ENCODE measurements at regions not wholly inside any gene's neighbourhood (a gene's known extent, or its start where the extent isn't known, plus 50 kb on each side); places are given as distances from the start of the nearest gene placed in this dataset.

DNA sequence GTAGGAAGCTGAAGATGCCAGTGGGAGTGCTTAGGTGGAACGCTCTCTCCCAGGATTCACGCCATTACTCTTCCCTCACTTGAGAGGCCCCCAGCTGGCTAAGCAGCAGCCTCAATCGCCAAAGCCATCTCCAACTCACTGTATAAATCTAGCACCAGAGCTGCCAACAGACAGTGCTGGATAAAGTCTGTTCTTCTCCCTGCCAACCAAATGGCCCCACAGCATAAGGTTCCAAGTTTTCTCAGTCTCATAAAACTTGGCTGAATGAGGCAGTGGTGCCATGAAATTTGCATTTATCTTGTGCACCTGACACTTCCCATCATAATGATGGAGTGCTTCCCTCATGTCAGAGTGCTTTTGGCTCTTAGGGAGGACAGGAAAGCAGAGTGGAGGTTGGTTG, 428.2 kb upstream of the ETAA1 start:
- no peak overlapping the region for H3K4me3 ChIP-seq (ENCODE audit: control extremely low read depth in 1 of 5, extremely low read depth in 1 of 5, insufficient read depth in 1 of 5, low read depth in 2 of 5, low read length in 4 of 5)
- Mint-ChIP-seq H3K4me1 (no peaks in the 10 kb centered on the region), H3K27me3 (no peaks in the 10 kb centered on the region), H3K9me3 (ENCODE audit: insufficient read depth) (no peaks in the 10 kb centered on the region), H3K4me3 (no peak overlapping the region), H3K27ac (no peak overlapping the region)
- H3K4me2 ChIP-seq (replicated peaks; ENCODE audit: low read depth, low read length, poor library complexity, severe bottlenecking): no peak overlapping the region
- H3K9me3 ChIP-seq (ENCODE audit: control extremely low read depth in 1 of 3, control insufficient read depth in 2 of 3, insufficient read depth in 1 of 3, low read length in 2 of 3): no peaks in the 10 kb centered on the region
- no peaks in the 10 kb centered on the region for H3K79me2 ChIP-seq (ENCODE audit: control insufficient read depth, insufficient read depth, low read length)
- H3K36me3 ChIP-seq (replicated peaks in 1 of 2; ENCODE audit: control extremely low read depth in 1 of 2, control insufficient read depth in 1 of 2, extremely low read depth in 1 of 2, insufficient read depth in 2 of 2, low read length in 1 of 2): no peaks in the 10 kb centered on the region
- CTCF ChIA-PET: no interaction called here
- H3K4me1 ChIP-seq (ENCODE audit: control insufficient read depth in 2 of 2, insufficient read depth in 2 of 2, low read length in 2 of 2): no peaks in the 10 kb centered on the region
- H3K27ac ChIP-seq (ENCODE audit: low read length in 2 of 2): no peak overlapping the region
- H2AFZ ChIP-seq (ENCODE audit: insufficient read depth, low read depth, low read length, poor library complexity, severe bottlenecking): no peak overlapping the region
- H3K27me3 ChIP-seq (replicated peaks in 1 of 4; ENCODE audit: control extremely low read depth in 1 of 4, control insufficient read depth in 3 of 4, insufficient read depth in 4 of 4, low read length in 3 of 4): no peaks in the 10 kb centered on the region
- DNase-seq (no peak), ATAC-seq (ENCODE audit: low read depth) (no peak)
- 92% methylated on average over 2 of the region's 3 CpGs for WGBS (ENCODE audit: insufficient coverage)
- intact Hi-C loops (cut with micrococcal nuclease): no loop called here
- H3K9ac ChIP-seq (ENCODE audit: low read length): no peak overlapping the region
- POLR2A ChIA-PET: no interaction called here
- no peak for TF ChIP-seq EZH2 (IDR thresholded peaks at IDR 0.05; ENCODE audit: borderline replicate concordance, insufficient read depth, low read depth, low read length, poor library complexity, severe bottlenecking)
- TF ChIP-seq, protein P1, sequence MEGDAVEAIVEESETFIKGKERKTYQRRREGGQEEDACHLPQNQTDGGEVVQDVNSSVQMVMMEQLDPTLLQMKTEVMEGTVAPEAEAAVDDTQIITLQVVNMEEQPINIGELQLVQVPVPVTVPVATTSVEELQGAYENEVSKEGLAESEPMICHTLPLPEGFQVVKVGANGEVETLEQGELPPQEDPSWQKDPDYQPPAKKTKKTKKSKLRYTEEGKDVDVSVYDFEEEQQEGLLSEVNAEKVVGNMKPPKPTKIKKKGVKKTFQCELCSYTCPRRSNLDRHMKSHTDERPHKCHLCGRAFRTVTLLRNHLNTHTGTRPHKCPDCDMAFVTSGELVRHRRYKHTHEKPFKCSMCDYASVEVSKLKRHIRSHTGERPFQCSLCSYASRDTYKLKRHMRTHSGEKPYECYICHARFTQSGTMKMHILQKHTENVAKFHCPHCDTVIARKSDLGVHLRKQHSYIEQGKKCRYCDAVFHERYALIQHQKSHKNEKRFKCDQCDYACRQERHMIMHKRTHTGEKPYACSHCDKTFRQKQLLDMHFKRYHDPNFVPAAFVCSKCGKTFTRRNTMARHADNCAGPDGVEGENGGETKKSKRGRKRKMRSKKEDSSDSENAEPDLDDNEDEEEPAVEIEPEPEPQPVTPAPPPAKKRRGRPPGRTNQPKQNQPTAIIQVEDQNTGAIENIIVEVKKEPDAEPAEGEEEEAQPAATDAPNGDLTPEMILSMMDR (IDR thresholded peaks at IDR 0.05): no peak
- no peaks in the 10 kb centered on the region for H4K20me1 ChIP-seq (ENCODE audit: control insufficient read depth, insufficient read depth, low read length, poor library complexity, severe bottlenecking)

DNA sequence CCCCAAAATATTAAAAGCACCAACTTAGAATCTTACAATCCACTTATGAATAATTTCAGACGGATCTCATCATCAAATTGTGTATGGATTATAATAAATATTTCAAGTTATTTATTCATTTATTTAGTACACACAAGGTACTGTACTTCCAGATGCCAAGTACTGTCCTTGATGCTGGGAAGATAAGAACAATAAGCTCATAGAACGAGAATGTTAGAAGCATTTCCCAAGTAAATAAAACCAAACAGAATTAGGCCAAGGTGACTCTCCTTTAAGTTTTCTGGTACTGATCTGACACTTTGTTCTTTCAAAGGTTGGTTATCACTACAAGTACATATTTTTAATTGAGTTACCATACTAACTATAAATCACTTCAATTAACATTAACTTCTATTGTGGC, 416.1 kb upstream of the ETAA1 start:
- no peak overlapping the region for H3K27ac ChIP-seq (ENCODE audit: low read length in 2 of 2)
- ATAC-seq (ENCODE audit: low read depth): no peak
- no peaks in the 10 kb centered on the region for H3K36me3 ChIP-seq (replicated peaks in 1 of 2; ENCODE audit: control extremely low read depth in 1 of 2, control insufficient read depth in 1 of 2, extremely low read depth in 1 of 2, insufficient read depth in 2 of 2, low read length in 1 of 2)
- no peaks in the 10 kb centered on the region for H3K4me1 Mint-ChIP-seq
- ChIA-PET CTCF (no interaction called here), POLR2A (no interaction called here)
- H3K9ac ChIP-seq (ENCODE audit: low read length): no peak overlapping the region
- no peak overlapping the region for H2AFZ ChIP-seq (ENCODE audit: insufficient read depth, low read depth, low read length, poor library complexity, severe bottlenecking)
- no peaks in the 10 kb centered on the region for H3K27me3 Mint-ChIP-seq
- no peak overlapping the region for H3K27ac Mint-ChIP-seq
- TF ChIP-seq EZH2 (IDR thresholded peaks at IDR 0.05; ENCODE audit: borderline replicate concordance, insufficient read depth, low read depth, low read length, poor library complexity, severe bottlenecking): no peak
- TF ChIP-seq, protein P1 (IDR thresholded peaks at IDR 0.05): no peak
- no peaks in the 10 kb centered on the region for H3K9me3 ChIP-seq (ENCODE audit: control extremely low read depth in 1 of 3, control insufficient read depth in 2 of 3, insufficient read depth in 1 of 3, low read length in 2 of 3)
- H3K79me2 ChIP-seq (ENCODE audit: control insufficient read depth, insufficient read depth, low read length): no peaks in the 10 kb centered on the region
- H3K9me3 Mint-ChIP-seq (ENCODE audit: insufficient read depth): no peaks in the 10 kb centered on the region
- H3K4me3 ChIP-seq (ENCODE audit: control extremely low read depth in 1 of 5, extremely low read depth in 1 of 5, insufficient read depth in 1 of 5, low read depth in 2 of 5, low read length in 4 of 5): no peak overlapping the region
- H4K20me1 ChIP-seq (ENCODE audit: control insufficient read depth, insufficient read depth, low read length, poor library complexity, severe bottlenecking): no peaks in the 10 kb centered on the region
- no peak overlapping the region for H3K4me2 ChIP-seq (replicated peaks; ENCODE audit: low read depth, low read length, poor library complexity, severe bottlenecking)
- intact Hi-C loops (cut with micrococcal nuclease): no loop called here
- 100% methylated on average over 1 of the region's 2 CpGs for WGBS (ENCODE audit: insufficient coverage)
- no peaks in the 10 kb centered on the region for H3K27me3 ChIP-seq (replicated peaks in 1 of 4; ENCODE audit: control extremely low read depth in 1 of 4, control insufficient read depth in 3 of 4, insufficient read depth in 4 of 4, low read length in 3 of 4)
- no peak for DNase-seq
- no peaks in the 10 kb centered on the region for H3K4me1 ChIP-seq (ENCODE audit: control insufficient read depth in 2 of 2, insufficient read depth in 2 of 2, low read length in 2 of 2)
- no peak overlapping the region for H3K4me3 Mint-ChIP-seq
